WTC11 (cell line): ENCODE measurements at regions not wholly inside any gene's neighbourhood (a gene's known extent, or its start where the extent isn't known, plus 50 kb on each side); places are given as distances from the start of the nearest gene placed in this dataset.

ENCODE experiments used
- ATAC-seq: fragments of 200-7000 bp; cut with Tn5 transposase; 2 replicates; pipeline ENCODE4 v1.10.0; 2021; ENCODE audit warnings: mild to moderate bottlenecking, moderate library complexity
- CTCF ChIA-PET: fragments of 300-600 bp; sonication (Branson Sonifier 250); formaldehyde crosslinking; loops from one replicate; lab custom pipeline; 2021; ENCODE audit warnings: antibody characterized with exemption; lab: Charles Lee
- POLR2A ChIA-PET: fragments of 350-600 bp; sonication (Branson Sonifier 250); formaldehyde crosslinking; loops from one replicate; lab custom pipeline; 2021; ENCODE audit warnings: antibody characterized with exemption; lab: Charles Lee
- DNase-seq: peaks from one replicate; pipeline ENCODE4 v3.0.0; 2021; ENCODE audit warnings: low spot score
- H3K27ac Mint-ChIP-seq: 2 replicates; pipeline ENCODE4 v1.8.0; 2021; ENCODE audit warnings: mixed read lengths
- H3K27me3 Mint-ChIP-seq: 2 replicates; pipeline ENCODE4 v1.8.0; 2021; ENCODE audit warnings: low read depth, mild to moderate bottlenecking, moderate library complexity, mixed read lengths
- H3K36me3 Mint-ChIP-seq: 2 replicates; pipeline ENCODE4 v1.8.0; 2021; ENCODE audit warnings: mixed read lengths
- H3K4me1 Mint-ChIP-seq: 2 replicates; pipeline ENCODE4 v1.8.0; 2022; ENCODE audit warnings: mixed read lengths
- H3K4me3 Mint-ChIP-seq: 2 replicates; pipeline ENCODE4 v1.8.0; 2021; ENCODE audit warnings: mild to moderate bottlenecking, moderate library complexity, mixed read lengths
- H3K9me3 Mint-ChIP-seq: 2 replicates; pipeline ENCODE4 v1.8.0; 2021; ENCODE audit warnings: mixed read lengths
- EMX1 ChIP-seq: fragments of 250-450 bp; sonication (Bioruptor Pico); IDR thresholded peaks from 2 replicates; pipeline ENCODE4 v1.8.0; 2021; ENCODE audit warnings: mild to moderate bottlenecking
- FOXP1 ChIP-seq: sonication (generic); formaldehyde crosslinking; IDR thresholded peaks from 2 replicates; pipeline ENCODE4 v1.8.0; 2022; ENCODE audit warnings: missing genetic modification reagents, mild to moderate bottlenecking, moderate library complexity, borderline replicate concordance
- GRHL2 ChIP-seq: fragments of 250-450 bp; sonication (Bioruptor Pico); IDR thresholded peaks from 2 replicates; pipeline ENCODE4 v1.8.0; 2022; ENCODE audit warnings: mild to moderate bottlenecking, moderate library complexity; ENCODE audit not compliant: insufficient replicate concordance, severe bottlenecking
- GTF2I ChIP-seq: fragments of 250-450 bp; sonication (Bioruptor Pico); conservative IDR thresholded peaks from 2 replicates; pipeline ENCODE4 v1.4.0; 2021; ENCODE audit warnings: mild to moderate bottlenecking
- NFYB ChIP-seq: sonication (generic); formaldehyde crosslinking; conservative IDR thresholded peaks from 2 replicates; pipeline ENCODE4 v1.8.0; 2022; ENCODE audit warnings: low read depth, missing genetic modification reagents
- SP1 ChIP-seq: sonication (generic); formaldehyde crosslinking; conservative IDR thresholded peaks from 2 replicates; pipeline ENCODE4 v1.8.1; 2022; ENCODE audit warnings: missing genetic modification reagents
- TCF7 ChIP-seq: sonication (generic); formaldehyde crosslinking; IDR thresholded peaks from 2 replicates; pipeline ENCODE4 v1.8.0; 2022; ENCODE audit warnings: mild to moderate bottlenecking, low read depth, missing genetic modification reagents, moderate library complexity
- ZNF263 ChIP-seq: sonication (generic); formaldehyde crosslinking; IDR thresholded peaks from 2 replicates; pipeline ENCODE4 v1.8.1; 2022; ENCODE audit warnings: low read depth, mild to moderate bottlenecking, moderate library complexity, missing genetic modification reagents
- TF ChIP-seq, protein P1 (sequence below): sonication (generic); formaldehyde crosslinking; IDR thresholded peaks from 2 replicates; pipeline ENCODE4 v1.8.1; 2023; ENCODE audit warnings: mild to moderate bottlenecking, moderate library complexity, missing genetic modification reagents
- TF ChIP-seq, protein P2 (sequence below): sonication (generic); formaldehyde crosslinking; IDR thresholded peaks from 2 replicates; pipeline ENCODE4 v1.8.0; 2022; ENCODE audit warnings: mild to moderate bottlenecking, missing genetic modification reagents
- TF ChIP-seq, protein P3 (sequence below): fragments of 250-450 bp; sonication (Bioruptor Pico); IDR thresholded peaks from 2 replicates; pipeline ENCODE4 v1.8.0; 2021; ENCODE audit warnings: mild to moderate bottlenecking
- TF ChIP-seq, protein P4 (sequence below): sonication (generic); formaldehyde crosslinking; IDR thresholded peaks from 2 replicates; pipeline ENCODE4 v1.8.1; 2022; ENCODE audit warnings: low read depth, mild to moderate bottlenecking, moderate library complexity, missing genetic modification reagents, borderline replicate concordance
- TF ChIP-seq, protein P5 (sequence below): fragments of 250-450 bp; sonication (Bioruptor Pico); IDR thresholded peaks from 2 replicates; pipeline ENCODE4 v1.9.0; 2021; ENCODE audit warnings: moderate library complexity, mild to moderate bottlenecking, inconsistent platforms, borderline replicate concordance
- TF ChIP-seq, protein P6 (sequence below): sonication (generic); formaldehyde crosslinking; IDR thresholded peaks from 2 replicates; pipeline ENCODE4 v1.8.1; 2023; ENCODE audit warnings: mild to moderate bottlenecking, missing genetic modification reagents
- TF ChIP-seq, protein P7 (sequence below): sonication (generic); formaldehyde crosslinking; IDR thresholded peaks from 2 replicates; pipeline ENCODE4 v1.8.1; 2022; ENCODE audit warnings: mild to moderate bottlenecking, missing genetic modification reagents, moderate library complexity, borderline replicate concordance
- TF ChIP-seq, protein P8 (sequence below): sonication (generic); formaldehyde crosslinking; conservative IDR thresholded peaks from 2 replicates; pipeline ENCODE4 v1.8.1; 2023; ENCODE audit warnings: mild to moderate bottlenecking, low read depth, missing genetic modification reagents, moderate library complexity

DNA sequence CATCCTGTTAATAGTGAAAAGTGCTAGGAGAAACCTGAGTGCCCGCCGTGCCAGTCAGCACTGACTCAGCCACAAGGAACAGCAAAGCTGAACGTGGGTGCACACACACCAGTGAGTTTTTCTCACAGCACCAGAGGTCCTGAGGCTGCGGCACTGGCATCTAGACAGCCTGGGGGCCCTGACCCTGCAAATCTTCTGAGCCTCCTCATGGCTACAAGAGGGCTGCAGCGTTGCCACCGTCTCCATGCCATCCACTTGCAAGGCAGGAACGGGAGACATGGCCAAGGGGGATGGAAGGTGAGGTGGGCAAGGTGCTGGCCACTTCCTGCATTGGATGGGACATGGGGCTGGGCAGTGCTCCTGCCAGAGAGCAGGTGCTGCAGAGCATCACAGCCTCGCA lies 211.2 kb upstream of the SOX1 start (continued):
- TF ChIP-seq, protein P1, sequence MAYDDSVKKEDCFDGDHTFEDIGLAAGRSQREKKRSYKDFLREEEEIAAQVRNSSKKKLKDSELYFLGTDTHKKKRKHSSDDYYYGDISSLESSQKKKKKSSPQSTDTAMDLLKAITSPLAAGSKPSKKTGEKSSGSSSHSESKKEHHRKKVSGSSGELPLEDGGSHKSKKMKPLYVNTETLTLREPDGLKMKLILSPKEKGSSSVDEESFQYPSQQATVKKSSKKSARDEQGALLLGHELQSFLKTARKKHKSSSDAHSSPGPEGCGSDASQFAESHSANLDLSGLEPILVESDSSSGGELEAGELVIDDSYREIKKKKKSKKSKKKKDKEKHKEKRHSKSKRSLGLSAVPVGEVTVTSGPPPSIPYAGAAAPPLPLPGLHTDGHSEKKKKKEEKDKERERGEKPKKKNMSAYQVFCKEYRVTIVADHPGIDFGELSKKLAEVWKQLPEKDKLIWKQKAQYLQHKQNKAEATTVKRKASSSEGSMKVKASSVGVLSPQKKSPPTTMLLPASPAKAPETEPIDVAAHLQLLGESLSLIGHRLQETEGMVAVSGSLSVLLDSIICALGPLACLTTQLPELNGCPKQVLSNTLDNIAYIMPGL (CRISPR knock-in tag) = no peak
- TF ChIP-seq, protein P2, sequence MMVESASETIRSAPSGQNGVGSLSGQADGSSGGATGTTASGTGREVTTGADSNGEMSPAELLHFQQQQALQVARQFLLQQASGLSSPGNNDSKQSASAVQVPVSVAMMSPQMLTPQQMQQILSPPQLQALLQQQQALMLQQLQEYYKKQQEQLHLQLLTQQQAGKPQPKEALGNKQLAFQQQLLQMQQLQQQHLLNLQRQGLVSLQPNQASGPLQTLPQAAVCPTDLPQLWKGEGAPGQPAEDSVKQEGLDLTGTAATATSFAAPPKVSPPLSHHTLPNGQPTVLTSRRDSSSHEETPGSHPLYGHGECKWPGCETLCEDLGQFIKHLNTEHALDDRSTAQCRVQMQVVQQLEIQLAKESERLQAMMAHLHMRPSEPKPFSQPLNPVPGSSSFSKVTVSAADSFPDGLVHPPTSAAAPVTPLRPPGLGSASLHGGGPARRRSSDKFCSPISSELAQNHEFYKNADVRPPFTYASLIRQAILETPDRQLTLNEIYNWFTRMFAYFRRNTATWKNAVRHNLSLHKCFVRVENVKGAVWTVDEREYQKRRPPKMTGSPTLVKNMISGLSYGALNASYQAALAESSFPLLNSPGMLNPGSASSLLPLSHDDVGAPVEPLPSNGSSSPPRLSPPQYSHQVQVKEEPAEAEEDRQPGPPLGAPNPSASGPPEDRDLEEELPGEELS (CRISPR knock-in tag) = no peak
- TF ChIP-seq TCF7 = no peak
- TF ChIP-seq, protein P3, sequence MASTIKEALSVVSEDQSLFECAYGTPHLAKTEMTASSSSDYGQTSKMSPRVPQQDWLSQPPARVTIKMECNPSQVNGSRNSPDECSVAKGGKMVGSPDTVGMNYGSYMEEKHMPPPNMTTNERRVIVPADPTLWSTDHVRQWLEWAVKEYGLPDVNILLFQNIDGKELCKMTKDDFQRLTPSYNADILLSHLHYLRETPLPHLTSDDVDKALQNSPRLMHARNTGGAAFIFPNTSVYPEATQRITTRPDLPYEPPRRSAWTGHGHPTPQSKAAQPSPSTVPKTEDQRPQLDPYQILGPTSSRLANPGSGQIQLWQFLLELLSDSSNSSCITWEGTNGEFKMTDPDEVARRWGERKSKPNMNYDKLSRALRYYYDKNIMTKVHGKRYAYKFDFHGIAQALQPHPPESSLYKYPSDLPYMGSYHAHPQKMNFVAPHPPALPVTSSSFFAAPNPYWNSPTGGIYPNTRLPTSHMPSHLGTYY (CRISPR knock-in tag) = no peak
- TF ChIP-seq NFYB (CRISPR knock-in tag) = no peak
- TF ChIP-seq FOXP1 (CRISPR knock-in tag) = no peak
- TF ChIP-seq, protein P4, sequence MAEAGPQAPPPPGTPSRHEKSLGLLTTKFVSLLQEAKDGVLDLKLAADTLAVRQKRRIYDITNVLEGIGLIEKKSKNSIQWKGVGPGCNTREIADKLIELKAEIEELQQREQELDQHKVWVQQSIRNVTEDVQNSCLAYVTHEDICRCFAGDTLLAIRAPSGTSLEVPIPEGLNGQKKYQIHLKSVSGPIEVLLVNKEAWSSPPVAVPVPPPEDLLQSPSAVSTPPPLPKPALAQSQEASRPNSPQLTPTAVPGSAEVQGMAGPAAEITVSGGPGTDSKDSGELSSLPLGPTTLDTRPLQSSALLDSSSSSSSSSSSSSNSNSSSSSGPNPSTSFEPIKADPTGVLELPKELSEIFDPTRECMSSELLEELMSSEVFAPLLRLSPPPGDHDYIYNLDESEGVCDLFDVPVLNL = no peak
- TF ChIP-seq, protein P5, sequence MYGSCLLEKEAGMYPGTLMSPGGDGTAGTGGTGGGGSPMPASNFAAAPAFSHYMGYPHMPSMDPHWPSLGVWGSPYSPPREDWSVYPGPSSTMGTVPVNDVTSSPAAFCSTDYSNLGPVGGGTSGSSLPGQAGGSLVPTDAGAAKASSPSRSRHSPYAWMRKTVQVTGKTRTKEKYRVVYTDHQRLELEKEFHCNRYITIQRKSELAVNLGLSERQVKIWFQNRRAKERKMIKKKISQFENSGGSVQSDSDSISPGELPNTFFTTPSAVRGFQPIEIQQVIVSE (CRISPR knock-in tag) = no peak
- TF ChIP-seq, protein P6, sequence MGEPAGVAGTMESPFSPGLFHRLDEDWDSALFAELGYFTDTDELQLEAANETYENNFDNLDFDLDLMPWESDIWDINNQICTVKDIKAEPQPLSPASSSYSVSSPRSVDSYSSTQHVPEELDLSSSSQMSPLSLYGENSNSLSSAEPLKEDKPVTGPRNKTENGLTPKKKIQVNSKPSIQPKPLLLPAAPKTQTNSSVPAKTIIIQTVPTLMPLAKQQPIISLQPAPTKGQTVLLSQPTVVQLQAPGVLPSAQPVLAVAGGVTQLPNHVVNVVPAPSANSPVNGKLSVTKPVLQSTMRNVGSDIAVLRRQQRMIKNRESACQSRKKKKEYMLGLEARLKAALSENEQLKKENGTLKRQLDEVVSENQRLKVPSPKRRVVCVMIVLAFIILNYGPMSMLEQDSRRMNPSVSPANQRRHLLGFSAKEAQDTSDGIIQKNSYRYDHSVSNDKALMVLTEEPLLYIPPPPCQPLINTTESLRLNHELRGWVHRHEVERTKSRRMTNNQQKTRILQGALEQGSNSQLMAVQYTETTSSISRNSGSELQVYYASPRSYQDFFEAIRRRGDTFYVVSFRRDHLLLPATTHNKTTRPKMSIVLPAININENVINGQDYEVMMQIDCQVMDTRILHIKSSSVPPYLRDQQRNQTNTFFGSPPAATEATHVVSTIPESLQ (CRISPR knock-in tag) = no peak
- TF ChIP-seq SP1 = no peak
- TF ChIP-seq, protein P7, sequence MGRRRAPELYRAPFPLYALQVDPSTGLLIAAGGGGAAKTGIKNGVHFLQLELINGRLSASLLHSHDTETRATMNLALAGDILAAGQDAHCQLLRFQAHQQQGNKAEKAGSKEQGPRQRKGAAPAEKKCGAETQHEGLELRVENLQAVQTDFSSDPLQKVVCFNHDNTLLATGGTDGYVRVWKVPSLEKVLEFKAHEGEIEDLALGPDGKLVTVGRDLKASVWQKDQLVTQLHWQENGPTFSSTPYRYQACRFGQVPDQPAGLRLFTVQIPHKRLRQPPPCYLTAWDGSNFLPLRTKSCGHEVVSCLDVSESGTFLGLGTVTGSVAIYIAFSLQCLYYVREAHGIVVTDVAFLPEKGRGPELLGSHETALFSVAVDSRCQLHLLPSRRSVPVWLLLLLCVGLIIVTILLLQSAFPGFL = no peak
- TF ChIP-seq, all 79 proteins: peak for 0

DNA sequence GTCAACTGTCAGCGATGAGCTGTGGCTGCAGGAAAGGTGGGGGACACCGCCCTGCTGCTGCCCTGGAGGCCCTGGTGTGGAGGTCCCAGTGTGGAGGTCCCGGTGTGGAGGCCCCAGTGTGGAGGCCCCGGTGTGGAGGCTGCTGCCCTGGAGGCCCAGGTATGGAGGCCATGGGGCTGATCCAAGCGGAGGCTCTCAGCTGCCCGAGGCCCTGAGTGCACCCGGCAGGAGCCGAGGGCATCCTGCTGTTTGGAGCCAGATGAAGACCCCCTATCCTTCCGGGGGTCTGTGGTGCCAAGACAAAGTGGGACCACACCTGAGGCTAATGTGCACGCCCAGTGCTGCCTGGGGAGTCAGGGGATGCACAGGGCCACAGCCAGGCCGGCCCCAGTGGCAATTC lies 210.4 kb upstream of the SOX1 start:
- TF ChIP-seq ZNF263 (CRISPR knock-in tag) (no peak), EMX1 (CRISPR knock-in tag) (no peak), GTF2I (CRISPR knock-in tag) (no peak), GRHL2 (CRISPR knock-in tag) (no peak)
- TF ChIP-seq, protein P3 (CRISPR knock-in tag) = no peak
- TF ChIP-seq, protein P8, sequence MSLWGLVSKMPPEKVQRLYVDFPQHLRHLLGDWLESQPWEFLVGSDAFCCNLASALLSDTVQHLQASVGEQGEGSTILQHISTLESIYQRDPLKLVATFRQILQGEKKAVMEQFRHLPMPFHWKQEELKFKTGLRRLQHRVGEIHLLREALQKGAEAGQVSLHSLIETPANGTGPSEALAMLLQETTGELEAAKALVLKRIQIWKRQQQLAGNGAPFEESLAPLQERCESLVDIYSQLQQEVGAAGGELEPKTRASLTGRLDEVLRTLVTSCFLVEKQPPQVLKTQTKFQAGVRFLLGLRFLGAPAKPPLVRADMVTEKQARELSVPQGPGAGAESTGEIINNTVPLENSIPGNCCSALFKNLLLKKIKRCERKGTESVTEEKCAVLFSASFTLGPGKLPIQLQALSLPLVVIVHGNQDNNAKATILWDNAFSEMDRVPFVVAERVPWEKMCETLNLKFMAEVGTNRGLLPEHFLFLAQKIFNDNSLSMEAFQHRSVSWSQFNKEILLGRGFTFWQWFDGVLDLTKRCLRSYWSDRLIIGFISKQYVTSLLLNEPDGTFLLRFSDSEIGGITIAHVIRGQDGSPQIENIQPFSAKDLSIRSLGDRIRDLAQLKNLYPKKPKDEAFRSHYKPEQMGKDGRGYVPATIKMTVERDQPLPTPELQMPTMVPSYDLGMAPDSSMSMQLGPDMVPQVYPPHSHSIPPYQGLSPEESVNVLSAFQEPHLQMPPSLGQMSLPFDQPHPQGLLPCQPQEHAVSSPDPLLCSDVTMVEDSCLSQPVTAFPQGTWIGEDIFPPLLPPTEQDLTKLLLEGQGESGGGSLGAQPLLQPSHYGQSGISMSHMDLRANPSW (CRISPR knock-in tag) = no peak
- TF ChIP-seq, protein P5 (CRISPR knock-in tag) = no peak

More for the DNA sequence above, 210.4 kb upstream of the SOX1 start:
- Mint-ChIP-seq H3K27ac (no peak overlapping the region), H3K27me3 (peaks cover 4% of the 10 kb centered on the region; the same call in 1 of the 2 replicates), H3K9me3 (peaks cover 11% of the 10 kb centered on the region), H3K36me3 (peaks cover 7% of the 10 kb centered on the region; the same call in 1 of the 2 replicates), H3K4me3 (no peak overlapping the region), H3K4me1 (peaks cover 38% of the 10 kb centered on the region)
- CTCF ChIA-PET = no interaction called here
- POLR2A ChIA-PET = no interaction called here
- DNase-seq = no peak
- no peak for ATAC-seq
